GM18511 (cell line): ENCODE measurements at regions not wholly inside any gene's neighbourhood (a gene's known extent, or its start where the extent isn't known, plus 50 kb on each side); places are given as distances from the start of the nearest gene placed in this dataset.
A peak's percentile ranks its signal among the peaks of the same experiment; 100 is the strongest.

Source experiments
- ATAC-seq: cut with Tn5 transposase; IDR thresholded peaks from one replicate; pipeline ENCODE4 v1.9.1; 2021; ENCODE audit warnings: mild to moderate bottlenecking, moderate library complexity; ENCODE audit not compliant: unreplicated experiment

DNA sequence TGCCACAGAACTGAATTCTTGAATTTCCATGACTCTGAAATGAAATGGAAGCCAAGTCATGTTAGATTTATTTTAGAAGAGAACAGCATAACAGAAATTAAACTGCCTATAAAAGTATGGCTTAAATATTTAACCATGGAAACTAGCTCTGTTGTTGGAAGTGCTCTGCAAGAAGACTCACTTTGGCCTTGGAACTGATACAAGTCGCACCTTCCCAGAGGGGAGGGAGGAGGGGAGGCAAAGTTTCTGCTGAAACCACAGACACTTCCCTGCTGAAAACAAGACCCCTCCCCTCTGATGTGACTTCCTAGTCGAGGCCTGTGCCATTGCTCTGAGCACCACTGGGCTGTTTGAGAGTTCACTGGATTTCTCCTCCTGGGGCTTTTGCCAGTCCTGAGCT, 72.1 kb downstream of the OR13A1 start:
- no peak for ATAC-seq

GRCh38 chr10:45246522-45246921, 68.9 kb downstream of the OR13A1 start:
- no peak for ATAC-seq

DNA sequence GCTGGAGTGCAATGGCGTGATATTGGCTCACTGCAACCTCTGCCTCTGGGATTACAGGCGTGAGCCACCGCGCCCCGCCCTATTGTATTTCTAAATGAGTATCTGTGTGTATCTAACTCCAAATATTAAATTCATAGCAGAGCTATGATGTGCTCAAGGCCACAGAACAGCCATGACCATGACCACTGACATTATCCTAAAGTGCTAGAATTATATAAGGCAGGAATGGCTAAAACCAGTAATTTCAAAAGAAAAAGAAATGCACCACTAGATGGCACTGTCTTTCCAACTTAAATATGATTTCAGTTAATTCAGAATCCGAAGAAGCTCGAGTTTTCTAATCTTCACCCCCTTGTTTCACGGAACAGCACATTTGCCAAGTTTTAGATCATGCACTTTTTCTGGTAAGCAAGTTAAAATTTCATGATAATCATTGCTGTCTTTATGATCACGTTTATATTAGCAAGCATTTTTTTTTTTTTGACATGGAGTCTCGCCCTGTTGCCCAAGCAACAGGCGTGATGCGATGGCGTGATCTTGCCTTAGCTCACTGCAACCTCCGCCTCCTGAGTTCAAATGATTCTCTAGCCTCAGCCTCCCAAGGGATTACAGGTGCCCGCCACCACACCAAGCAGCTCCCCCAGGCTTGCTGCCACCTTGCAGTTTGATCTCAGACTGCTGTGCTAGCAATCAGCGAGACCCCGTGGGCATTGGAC, 65.3 kb downstream of the OR13A1 start:
- peak; percentile 89 for ATAC-seq

DNA sequence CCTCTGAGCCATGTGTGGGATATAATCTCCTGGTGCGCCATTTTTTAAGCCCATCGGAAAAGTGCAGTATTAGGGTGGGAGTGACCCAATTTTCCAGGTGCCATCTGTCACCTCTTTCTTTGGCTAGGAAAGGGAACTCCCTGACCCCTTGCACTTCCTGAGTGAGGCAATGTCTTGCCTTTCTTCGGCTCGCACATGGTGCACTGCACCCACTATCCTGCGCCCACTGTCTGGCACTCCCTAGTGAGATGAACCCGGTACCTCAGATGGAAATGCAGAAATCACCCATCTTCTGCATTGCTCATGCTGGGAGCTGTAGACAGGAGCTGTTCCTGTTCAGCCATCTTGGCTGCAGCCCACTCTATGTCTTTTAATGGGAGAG, 64.7 kb downstream of the OR13A1 start:
- ATAC-seq = peak; percentile 27
